ENCODE measurements at regions not wholly inside any gene's neighbourhood (a gene's known extent, or its start where the extent isn't known, plus 50 kb on each side); places are given as distances from the start of the nearest gene placed in this dataset.

DNA sequence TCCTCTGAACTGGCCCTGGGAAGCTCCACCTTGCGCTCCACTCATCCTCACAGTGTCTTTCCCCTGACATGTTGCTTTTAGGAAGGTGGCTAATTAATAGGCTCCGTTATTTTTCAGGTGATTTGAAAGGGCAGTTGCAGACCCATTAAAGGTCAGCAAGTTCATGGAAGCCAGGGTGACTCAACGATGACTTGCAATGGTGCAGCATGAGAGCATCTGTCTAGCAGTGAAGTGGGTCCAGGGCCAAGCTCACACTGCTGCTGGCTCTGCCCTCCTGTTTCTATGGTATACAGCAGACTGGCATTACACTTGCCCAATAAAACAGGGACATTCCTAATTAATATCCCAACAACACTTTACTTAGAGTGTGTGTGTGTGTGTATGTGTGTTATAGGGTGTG, 68.8 kb upstream of the WDR11 start:
- Histone ChIP-seq H3K4me3 (no peak overlapping the region), H3K4me1 (no peaks in the 10 kb centered on the region), H3K27ac (no peak overlapping the region), H3K27me3 (no peaks in the 10 kb centered on the region), H3K36me3 (no peaks in the 10 kb centered on the region), H3K9me3 (no peaks in the 10 kb centered on the region)
- in situ Hi-C loops (cut with MboI; ENCODE audit: low sequenced_read_pairs in 4 of 4), result no loop called here
- TF ChIP-seq, protein P1, sequence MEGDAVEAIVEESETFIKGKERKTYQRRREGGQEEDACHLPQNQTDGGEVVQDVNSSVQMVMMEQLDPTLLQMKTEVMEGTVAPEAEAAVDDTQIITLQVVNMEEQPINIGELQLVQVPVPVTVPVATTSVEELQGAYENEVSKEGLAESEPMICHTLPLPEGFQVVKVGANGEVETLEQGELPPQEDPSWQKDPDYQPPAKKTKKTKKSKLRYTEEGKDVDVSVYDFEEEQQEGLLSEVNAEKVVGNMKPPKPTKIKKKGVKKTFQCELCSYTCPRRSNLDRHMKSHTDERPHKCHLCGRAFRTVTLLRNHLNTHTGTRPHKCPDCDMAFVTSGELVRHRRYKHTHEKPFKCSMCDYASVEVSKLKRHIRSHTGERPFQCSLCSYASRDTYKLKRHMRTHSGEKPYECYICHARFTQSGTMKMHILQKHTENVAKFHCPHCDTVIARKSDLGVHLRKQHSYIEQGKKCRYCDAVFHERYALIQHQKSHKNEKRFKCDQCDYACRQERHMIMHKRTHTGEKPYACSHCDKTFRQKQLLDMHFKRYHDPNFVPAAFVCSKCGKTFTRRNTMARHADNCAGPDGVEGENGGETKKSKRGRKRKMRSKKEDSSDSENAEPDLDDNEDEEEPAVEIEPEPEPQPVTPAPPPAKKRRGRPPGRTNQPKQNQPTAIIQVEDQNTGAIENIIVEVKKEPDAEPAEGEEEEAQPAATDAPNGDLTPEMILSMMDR (IDR thresholded peaks at IDR 0.05 in 4 of 5, conservative IDR thresholded peaks at IDR 0.05 in 1 of 5), result no peak
- TF ChIP-seq POLR2A (IDR thresholded peaks at IDR 0.05), result no peak
- ATAC-seq (no peak), DNase-seq (no peak)
- intact Hi-C loops (cut with DNase I; ENCODE audit: low total_unique reads), result no loop called here

DNA sequence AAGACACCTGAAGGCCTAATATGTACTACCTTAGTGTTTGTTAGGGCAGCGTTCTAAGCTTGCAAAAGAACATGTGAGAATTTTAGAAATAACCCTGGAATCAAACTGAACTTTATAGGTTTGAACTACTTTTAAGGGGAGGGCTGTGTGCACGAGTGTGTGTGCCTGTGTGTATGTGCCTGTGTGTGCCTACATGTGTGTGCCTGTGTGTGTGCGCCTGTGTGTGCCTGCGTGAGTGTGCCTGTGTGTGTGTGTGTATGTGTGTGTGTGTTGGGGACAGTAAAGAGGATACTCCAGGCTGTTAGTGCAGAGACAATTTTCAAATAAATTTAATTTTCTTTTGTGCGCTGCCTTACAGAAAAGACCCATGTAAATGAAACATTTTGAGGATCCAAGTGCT, 68.1 kb upstream of the WDR11 start:
- in situ Hi-C loops (cut with MboI; ENCODE audit: low sequenced_read_pairs in 4 of 4), result no loop called here

DNA sequence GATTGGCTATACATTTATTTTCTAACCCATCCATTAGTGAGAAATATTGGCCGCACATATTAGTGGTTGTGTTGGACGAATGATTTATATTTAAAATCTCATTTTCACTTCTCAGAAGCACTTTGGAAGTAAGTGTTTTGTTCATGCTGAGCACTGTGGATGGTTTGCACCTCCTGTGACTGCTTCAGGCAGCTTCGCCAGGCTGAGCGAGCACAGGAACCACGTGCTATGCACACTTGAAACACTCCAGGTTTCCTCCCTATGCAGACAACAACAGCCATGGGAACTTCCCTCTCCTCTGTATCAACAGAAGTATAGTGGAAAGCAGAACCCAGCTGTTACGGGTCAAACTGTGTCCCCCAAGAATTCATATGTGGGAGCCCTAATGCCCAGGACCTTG, 67.3 kb upstream of the WDR11 start:
- Histone ChIP-seq H3K27me3 (no peaks in the 10 kb centered on the region), H3K9me3 (no peaks in the 10 kb centered on the region), H3K36me3 (no peaks in the 10 kb centered on the region), H3K4me3 (no peak overlapping the region), H3K27ac (no peak overlapping the region), H3K4me1 (no peaks in the 10 kb centered on the region)
- intact Hi-C loops (cut with DNase I; ENCODE audit: low total_unique reads) (no loop called here), in situ Hi-C loops (cut with MboI; ENCODE audit: low sequenced_read_pairs in 4 of 4) (no loop called here)
- DNase-seq, result no peak
- TF ChIP-seq, protein P1 (IDR thresholded peaks at IDR 0.05 in 4 of 5, conservative IDR thresholded peaks at IDR 0.05 in 1 of 5), result no peak
- TF ChIP-seq POLR2A (IDR thresholded peaks at IDR 0.05), result no peak
- ATAC-seq, result no peak

More for the DNA sequence above, 68.1 kb upstream of the WDR11 start:
- H3K9me3 ChIP-seq, result no peaks in the 10 kb centered on the region
- H3K36me3 ChIP-seq, result no peaks in the 10 kb centered on the region
- TF ChIP-seq, protein P1 (IDR thresholded peaks at IDR 0.05 in 4 of 5, conservative IDR thresholded peaks at IDR 0.05 in 1 of 5), result no peak
- no peak for TF ChIP-seq POLR2A (IDR thresholded peaks at IDR 0.05)
- H3K4me3 ChIP-seq, result no peak overlapping the region
- H3K27ac ChIP-seq, result no peak overlapping the region
- H3K27me3 ChIP-seq, result no peaks in the 10 kb centered on the region
- DNase-seq (no peak), ATAC-seq (no peak)
- intact Hi-C loops (cut with DNase I; ENCODE audit: low total_unique reads), result no loop called here
- no peaks in the 10 kb centered on the region for H3K4me1 ChIP-seq

DNA sequence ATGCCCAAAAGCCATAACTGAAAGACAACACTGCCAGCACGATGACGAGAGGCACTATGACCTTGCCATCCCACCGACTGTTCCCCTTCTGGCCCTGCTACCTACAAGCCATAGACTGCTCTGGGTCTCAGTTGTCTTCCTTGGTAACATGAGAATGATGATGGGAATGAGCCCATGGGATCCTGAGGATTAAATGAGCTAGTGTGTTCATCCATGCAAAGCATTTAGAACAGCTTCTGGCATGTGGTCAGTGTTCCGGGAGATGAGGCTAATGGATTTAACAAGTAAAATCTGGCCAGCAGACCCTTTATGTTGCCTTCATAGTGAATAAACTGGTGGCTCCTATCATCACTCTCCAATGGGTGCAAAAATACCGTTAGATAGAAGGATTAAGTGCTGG, 62.4 kb upstream of the WDR11 start:
- no peak for ATAC-seq
- H3K4me3 ChIP-seq, result no peak overlapping the region
- no peak for DNase-seq
- in situ Hi-C loops (cut with MboI; ENCODE audit: low sequenced_read_pairs in 4 of 4), result no loop called here
- H3K27me3 ChIP-seq, result no peaks in the 10 kb centered on the region
- no peaks in the 10 kb centered on the region for H3K4me1 ChIP-seq
- TF ChIP-seq POLR2A (IDR thresholded peaks at IDR 0.05), result no peak
- TF ChIP-seq, protein P1 (IDR thresholded peaks at IDR 0.05 in 4 of 5, conservative IDR thresholded peaks at IDR 0.05 in 1 of 5), result no peak
- no peaks in the 10 kb centered on the region for H3K36me3 ChIP-seq
- intact Hi-C loops (cut with DNase I; ENCODE audit: low total_unique reads), result no loop called here
- no peak overlapping the region for H3K27ac ChIP-seq
- no peaks in the 10 kb centered on the region for H3K9me3 ChIP-seq

Data from gastrocnemius medialis (tissue), 4 donors.